NCI-H1105 treated with DMSO at 0.1 percent for 48 hours (cell line): ENCODE measurements at regions not wholly inside any gene's neighbourhood (a gene's known extent, or its start where the extent isn't known, plus 50 kb on each side); places are given as distances from the start of the nearest gene placed in this dataset.

Source experiments
- DNase-seq: peaks from one replicate; lab custom pipeline; 2025; lab: John Stamatoyannopoulos, UW

GRCh38 chr9:78605041-78606000 lies 308.4 kb downstream of the PSAT1 start:
- DNase-seq: no peak

DNA sequence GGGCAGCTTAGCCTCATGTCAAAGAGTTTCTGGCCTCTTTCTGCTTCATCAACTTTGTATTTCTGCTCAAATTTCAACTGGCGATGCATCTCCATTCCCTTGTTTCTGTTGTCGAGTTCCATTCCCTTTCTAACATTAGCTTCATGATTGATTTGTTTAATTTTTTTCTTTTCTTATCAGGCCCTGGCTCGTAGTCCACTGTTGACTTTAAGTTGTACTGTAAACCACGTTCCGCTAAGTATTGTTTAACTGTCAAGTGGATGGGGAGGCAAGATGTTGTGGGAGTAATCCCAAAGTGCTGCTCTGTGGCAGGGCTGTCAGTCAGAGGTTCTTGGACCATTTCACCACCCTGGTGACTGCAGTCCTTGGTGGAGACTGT lies 309.1 kb downstream of the PSAT1 start:
- peak; percentile 31 for DNase-seq

DNA sequence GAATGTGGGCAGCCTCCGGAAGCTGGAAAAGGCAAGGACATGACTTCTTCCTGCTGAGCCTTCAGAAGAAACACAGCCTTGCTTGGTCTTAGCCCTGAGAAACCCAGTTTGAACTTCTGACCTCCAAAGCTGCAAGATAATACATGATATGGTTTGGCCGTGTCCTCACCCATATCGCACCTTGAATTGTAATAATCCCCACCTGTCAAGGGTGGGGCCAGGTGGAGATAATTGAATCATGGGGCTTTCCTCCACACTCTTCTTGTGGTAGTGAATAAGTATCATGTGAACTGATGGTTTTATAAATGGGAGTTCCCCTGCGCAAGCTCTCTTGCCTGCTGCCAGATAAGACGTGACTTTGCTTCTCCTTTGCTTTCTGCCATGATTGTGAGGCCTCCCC lies 310.9 kb downstream of the PSAT1 start:
- DNase-seq: no peak

- peak; percentile 68 for DNase-seq
These were observed 312.5 kb downstream of the PSAT1 start for GRCh38 chr9:78609450-78609849.

DNA sequence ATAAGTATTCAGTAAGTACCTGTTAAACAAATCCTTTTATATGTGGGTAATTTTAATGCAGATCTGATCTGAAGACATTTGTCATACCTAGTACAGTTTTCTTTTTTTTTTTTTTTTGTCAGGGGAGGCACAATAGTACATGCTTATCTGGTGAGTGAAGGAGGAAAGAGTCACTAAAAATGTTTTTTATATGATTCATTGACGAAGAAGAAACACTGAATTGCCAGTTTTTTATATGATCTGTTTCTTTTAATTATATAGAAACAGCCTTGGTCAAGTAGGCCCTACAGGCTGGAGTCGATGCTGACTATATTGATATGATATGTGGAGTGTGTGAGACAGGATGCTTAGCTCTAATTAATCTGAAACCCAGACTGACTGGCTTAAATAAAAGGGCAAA lies 315.2 kb downstream of the PSAT1 start:
- no peak for DNase-seq

DNA sequence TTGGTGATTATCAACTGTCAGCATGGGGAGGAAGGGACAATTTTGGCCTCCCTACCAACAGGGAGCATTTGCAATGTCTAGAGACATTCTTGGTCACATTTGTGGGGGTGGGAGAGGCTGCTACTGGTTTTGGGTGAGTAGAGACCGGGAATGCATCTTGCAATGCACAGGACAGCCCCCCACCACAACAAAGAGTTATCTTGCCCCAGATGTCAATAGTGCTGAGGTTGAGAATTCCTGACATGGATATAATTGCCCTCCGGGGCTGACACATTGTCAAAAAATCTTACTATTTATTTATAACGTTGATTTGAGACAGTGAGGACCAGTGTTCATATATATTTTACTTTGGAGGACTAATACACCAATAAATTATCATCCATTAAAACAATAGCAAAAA lies 316.1 kb downstream of the PSAT1 start:
- no peak for DNase-seq

GRCh38 chr9:78614892-78615291 lies 318.0 kb downstream of the PSAT1 start:
- DNase-seq: no peak

DNA sequence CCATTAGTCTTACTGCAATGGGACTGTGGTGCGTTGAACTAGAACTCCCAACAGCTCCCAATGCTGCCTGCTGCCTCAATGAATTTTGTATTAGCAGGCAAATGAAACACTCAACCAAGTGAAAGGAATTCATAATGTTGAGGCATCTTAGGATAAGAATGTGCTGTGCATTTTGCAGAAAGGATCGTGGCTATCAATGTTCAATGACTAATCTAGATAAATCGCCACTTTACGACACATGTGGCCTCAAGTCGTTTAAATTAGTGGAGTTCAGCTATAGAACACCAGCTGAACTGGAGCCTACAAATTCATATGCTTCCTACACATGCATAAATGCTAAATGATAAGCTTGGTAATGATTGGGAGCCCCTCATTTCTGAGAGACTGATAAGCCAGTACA lies 318.4 kb downstream of the PSAT1 start:
- no peak for DNase-seq

GRCh38 chr9:78618735-78619134 lies 321.8 kb downstream of the PSAT1 start:
- no peak for DNase-seq

DNA sequence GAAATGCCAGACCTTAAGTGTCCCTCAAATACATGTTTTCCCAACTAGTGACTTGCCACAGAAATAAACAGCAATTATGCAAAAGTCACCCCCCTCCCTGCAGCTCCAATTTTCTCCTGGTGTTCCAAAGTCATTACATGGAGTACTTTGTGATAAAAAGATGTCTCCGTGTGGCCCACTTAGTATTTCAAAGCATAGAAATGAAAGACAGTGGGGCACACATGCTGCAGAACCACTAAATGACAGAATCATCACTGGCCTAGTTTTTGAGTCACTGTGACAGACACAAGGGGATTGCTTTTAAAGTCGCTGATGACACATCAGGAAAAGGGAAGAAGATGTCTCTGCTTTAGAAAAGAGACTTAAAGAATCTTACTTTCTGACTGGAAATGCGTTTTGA lies 323.4 kb downstream of the PSAT1 start:
- no peak for DNase-seq

DNA sequence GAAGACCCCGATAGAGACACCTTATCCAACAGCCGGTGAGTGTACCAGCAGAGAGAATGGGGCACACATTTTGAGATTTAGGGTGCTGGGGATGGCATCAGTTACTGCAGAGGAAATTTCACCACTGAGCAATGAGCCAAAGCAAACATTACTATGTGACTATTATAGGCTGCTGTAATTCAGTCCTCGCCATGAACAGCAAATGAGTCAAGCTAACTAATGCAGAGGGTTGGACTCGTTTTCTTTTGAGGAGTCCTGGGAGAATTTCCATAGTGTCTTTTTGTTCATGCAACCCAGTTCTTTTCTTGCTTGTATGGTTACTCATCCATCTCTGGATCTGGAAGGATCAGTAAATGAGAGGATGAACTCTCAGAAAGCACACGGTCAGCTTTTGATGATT lies 323.8 kb downstream of the PSAT1 start:
- DNase-seq: no peak

GRCh38 chr9:78622126-78622525 lies 325.2 kb downstream of the PSAT1 start:
- DNase-seq: no peak

- DNase-seq: no peak
These were observed 330.0 kb downstream of the PSAT1 start for GRCh38 chr9:78626971-78627370.

- DNase-seq: no peak
These were observed 334.0 kb downstream of the PSAT1 start for GRCh38 chr9:78630966-78631365.

GRCh38 chr9:78640728-78641127 lies 343.8 kb downstream of the PSAT1 start:
- DNase-seq: no peak

DNA sequence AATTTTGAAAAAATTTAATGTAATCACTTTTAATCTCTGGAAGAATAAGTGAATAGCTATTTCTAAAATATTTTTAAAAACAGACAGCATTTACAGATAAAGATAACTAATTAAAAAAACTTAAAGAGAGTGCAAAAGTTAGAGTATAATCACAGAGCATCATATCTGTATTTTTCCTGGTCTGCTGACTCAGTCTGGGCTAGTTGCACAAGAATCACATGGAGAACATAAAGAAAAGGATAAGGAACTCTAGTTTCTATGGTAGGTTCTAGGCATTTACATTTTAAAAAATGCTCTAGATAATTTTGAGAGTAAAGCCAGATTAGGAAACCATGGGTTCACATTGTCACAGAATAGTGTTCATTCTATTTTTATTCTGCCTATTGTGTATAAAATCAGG lies 347.4 kb downstream of the PSAT1 start:
- no peak for DNase-seq

GRCh38 chr9:78654324-78654723 lies 357.4 kb downstream of the PSAT1 start:
- DNase-seq: no peak

DNA sequence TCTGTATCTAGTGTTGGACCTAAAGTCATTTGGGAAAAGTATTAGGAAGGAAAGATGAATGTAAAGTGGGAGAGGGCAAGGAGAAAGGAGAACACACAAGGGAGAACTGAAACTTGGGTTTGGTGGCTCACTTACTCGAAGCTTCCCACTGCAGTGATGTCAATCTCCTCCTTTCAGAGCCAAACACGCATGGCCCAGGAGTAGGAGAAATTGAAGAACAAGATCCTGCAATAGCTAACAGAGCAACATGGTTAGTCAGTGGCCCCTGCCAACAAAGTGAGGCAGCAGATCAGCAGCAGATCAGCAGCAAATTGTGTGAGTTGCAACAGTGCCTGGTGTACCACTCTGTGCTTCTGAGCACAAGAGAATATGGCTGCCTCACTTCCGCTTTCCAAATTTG lies 366.4 kb downstream of the PSAT1 start:
- DNase-seq: no peak

GRCh38 chr9:78664370-78664769 lies 367.4 kb downstream of the PSAT1 start:
- DNase-seq: no peak

DNA sequence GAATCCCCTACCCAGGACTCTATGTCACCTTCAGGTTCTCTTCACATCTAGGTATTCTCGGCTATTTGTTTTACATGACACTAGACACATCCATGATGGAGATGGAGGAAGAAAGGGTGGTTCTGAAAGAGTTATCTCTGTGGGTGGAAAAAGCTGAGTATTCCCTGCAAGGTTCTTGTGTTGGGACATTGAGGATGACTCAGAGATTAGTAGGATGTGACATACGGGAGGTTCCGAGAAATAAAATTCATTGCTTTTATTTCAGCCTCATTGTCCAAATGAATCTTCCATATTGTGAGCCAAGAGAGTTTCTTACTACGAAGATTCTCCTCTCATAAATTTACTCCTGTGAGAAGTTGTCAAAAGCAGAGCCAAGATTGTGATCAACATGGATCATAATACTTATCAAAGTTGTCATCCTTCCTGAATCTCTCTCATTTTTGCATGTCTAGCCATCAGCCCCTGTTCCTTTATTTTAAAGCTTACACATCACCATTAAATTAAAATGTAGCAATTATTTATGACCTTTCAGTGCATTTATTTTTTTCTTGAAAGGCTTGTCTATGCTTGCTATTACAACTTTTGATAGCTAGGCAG lies 370.0 kb downstream of the PSAT1 start:
- no peak for DNase-seq

- no peak for DNase-seq
These were observed 371.4 kb downstream of the PSAT1 start for GRCh38 chr9:78668148-78668832.

DNA sequence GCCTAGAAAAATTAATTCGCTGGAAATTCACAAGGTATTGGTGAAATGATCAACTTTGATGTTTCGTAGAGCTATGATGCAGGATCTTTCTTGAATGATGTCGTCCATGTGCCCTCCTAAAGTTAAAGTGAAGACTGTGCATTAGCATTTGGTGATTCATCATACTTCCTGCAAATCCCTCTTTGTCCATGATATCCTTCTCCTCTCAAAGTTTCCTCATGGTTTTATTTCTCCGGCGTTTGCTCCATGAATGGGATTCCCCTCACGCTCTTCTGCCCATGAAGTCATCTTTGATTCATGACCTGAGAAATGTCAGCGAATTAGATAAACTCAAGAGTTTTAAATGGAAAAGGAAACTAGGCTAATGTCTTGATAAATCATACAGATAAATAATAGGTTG lies 372.7 kb downstream of the PSAT1 start:
- no peak for DNase-seq

DNA sequence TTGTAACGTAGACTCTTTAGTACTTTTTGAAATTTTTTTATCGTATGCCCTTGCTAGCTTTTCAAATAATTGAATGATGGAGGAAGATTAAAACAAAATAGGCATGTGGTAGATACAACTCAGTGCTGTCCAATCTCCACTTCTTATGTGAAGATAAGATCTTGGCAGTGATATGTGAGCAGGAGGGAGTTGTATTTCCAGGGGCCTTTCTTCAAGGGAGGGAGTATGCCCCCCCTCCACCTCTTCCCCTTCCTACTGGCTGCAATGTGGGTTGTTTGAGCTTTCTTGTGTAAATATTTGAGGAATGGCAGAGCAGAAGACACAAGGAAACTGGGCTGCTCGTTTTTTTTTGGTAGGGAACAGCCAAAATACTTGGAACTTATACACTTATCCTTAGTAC lies 374.9 kb downstream of the PSAT1 start:
- DNase-seq: no peak
